ENCODE measurements at regions not wholly inside any gene's neighbourhood (a gene's known extent, or its start where the extent isn't known, plus 50 kb on each side); places are given as distances from the start of the nearest gene placed in this dataset.

- BruUV-seq (replicated peaks), result no TSS peak
- POLR2A ChIA-PET (ENCODE audit: low non-redundant PET), result no interaction called here
- intact Hi-C loops (cut with micrococcal nuclease; ENCODE audit: unreplicated experiment), result no loop called here
- H3K36me3 ChIP-seq (ENCODE audit: insufficient read depth, low read length, poor library complexity, severe bottlenecking), result no peaks in the 10 kb centered on the region
- no peaks in the 10 kb centered on the region for H3K27me3 ChIP-seq (replicated peaks; ENCODE audit: insufficient read depth, low read depth, low read length, poor library complexity)
- CTCF ChIA-PET, result no interaction called here
- H3K4me1 ChIP-seq (ENCODE audit: insufficient read depth, low read length, poor library complexity, severe bottlenecking), result no peaks in the 10 kb centered on the region
- TF ChIP-seq EZH2 (IDR thresholded peaks at IDR 0.05; ENCODE audit: borderline replicate concordance, low read depth, low read length, poor library complexity, severe bottlenecking) (no peak), CTCF (conservative IDR thresholded peaks at IDR 0.05; ENCODE audit: low read depth, low read length) (no peak)
- no peak for DNase-seq (ENCODE audit: low spot score)
- H3K4me3 ChIP-seq (ENCODE audit: low read depth, low read length, poor library complexity, severe bottlenecking), result no peak overlapping the region
- no peak overlapping the region for H3K27ac ChIP-seq (ENCODE audit: low read depth, low read length, poor library complexity, severe bottlenecking)
- H3K9me3 ChIP-seq (ENCODE audit: low read depth, low read length, poor library complexity, severe bottlenecking), result no peaks in the 10 kb centered on the region
Measured at GRCh38 chr7:17493446-17493845, 195.0 kb downstream of the AHR start.

GRCh38 chr7:17495655-17496394 lies 197.4 kb downstream of the AHR start:
- TF ChIP-seq EZH2 (IDR thresholded peaks at IDR 0.05; ENCODE audit: borderline replicate concordance, low read depth, low read length, poor library complexity, severe bottlenecking) (no peak), CTCF (conservative IDR thresholded peaks at IDR 0.05; ENCODE audit: low read depth, low read length) (no peak)
- Histone ChIP-seq H3K27me3 (replicated peaks; ENCODE audit: insufficient read depth, low read depth, low read length, poor library complexity) (no peaks in the 10 kb centered on the region), H3K36me3 (ENCODE audit: insufficient read depth, low read length, poor library complexity, severe bottlenecking) (no peaks in the 10 kb centered on the region), H3K9me3 (ENCODE audit: low read depth, low read length, poor library complexity, severe bottlenecking) (no peaks in the 10 kb centered on the region), H3K27ac (ENCODE audit: low read depth, low read length, poor library complexity, severe bottlenecking) (no peak overlapping the region), H3K4me3 (ENCODE audit: low read depth, low read length, poor library complexity, severe bottlenecking) (no peak overlapping the region), H3K4me1 (ENCODE audit: insufficient read depth, low read length, poor library complexity, severe bottlenecking) (no peaks in the 10 kb centered on the region)
- intact Hi-C loops (cut with micrococcal nuclease; ENCODE audit: unreplicated experiment), result no loop called here
- no TSS peak for BruUV-seq (replicated peaks)
- no peak for DNase-seq (ENCODE audit: low spot score)
- CTCF ChIA-PET, result no interaction called here
- POLR2A ChIA-PET (ENCODE audit: low non-redundant PET), result no interaction called here

- no peak for TF ChIP-seq EZH2 (IDR thresholded peaks at IDR 0.05; ENCODE audit: borderline replicate concordance, low read depth, low read length, poor library complexity, severe bottlenecking)
- TF ChIP-seq CTCF (conservative IDR thresholded peaks at IDR 0.05; ENCODE audit: low read depth, low read length), result no peak
- DNase-seq (ENCODE audit: low spot score), result no peak
- no peak overlapping the region for H3K4me3 ChIP-seq (ENCODE audit: low read depth, low read length, poor library complexity, severe bottlenecking)
- ChIA-PET CTCF (no interaction called here), POLR2A (ENCODE audit: low non-redundant PET) (no interaction called here)
- no peaks in the 10 kb centered on the region for H3K9me3 ChIP-seq (ENCODE audit: low read depth, low read length, poor library complexity, severe bottlenecking)
- no peak overlapping the region for H3K27ac ChIP-seq (ENCODE audit: low read depth, low read length, poor library complexity, severe bottlenecking)
- no peaks in the 10 kb centered on the region for H3K4me1 ChIP-seq (ENCODE audit: insufficient read depth, low read length, poor library complexity, severe bottlenecking)
- H3K36me3 ChIP-seq (ENCODE audit: insufficient read depth, low read length, poor library complexity, severe bottlenecking), result no peaks in the 10 kb centered on the region
- no TSS peak for BruUV-seq (replicated peaks)
- intact Hi-C loops (cut with micrococcal nuclease; ENCODE audit: unreplicated experiment), result no loop called here
- no peaks in the 10 kb centered on the region for H3K27me3 ChIP-seq (replicated peaks; ENCODE audit: insufficient read depth, low read depth, low read length, poor library complexity)
Measured at GRCh38 chr7:17497136-17497535, 198.7 kb downstream of the AHR start.
